ENCODE measurements at regions not wholly inside any gene's neighbourhood (a gene's known extent, or its start where the extent isn't known, plus 50 kb on each side); places are given as distances from the start of the nearest gene placed in this dataset.

- no peaks in the 10 kb centered on the region for H3K9me3 ChIP-seq
- intact Hi-C loops (cut with DNase I, micrococcal nuclease): no loop called here
- H3K36me3 ChIP-seq (ENCODE audit: low read depth): no peaks in the 10 kb centered on the region
- TF ChIP-seq, protein P1, sequence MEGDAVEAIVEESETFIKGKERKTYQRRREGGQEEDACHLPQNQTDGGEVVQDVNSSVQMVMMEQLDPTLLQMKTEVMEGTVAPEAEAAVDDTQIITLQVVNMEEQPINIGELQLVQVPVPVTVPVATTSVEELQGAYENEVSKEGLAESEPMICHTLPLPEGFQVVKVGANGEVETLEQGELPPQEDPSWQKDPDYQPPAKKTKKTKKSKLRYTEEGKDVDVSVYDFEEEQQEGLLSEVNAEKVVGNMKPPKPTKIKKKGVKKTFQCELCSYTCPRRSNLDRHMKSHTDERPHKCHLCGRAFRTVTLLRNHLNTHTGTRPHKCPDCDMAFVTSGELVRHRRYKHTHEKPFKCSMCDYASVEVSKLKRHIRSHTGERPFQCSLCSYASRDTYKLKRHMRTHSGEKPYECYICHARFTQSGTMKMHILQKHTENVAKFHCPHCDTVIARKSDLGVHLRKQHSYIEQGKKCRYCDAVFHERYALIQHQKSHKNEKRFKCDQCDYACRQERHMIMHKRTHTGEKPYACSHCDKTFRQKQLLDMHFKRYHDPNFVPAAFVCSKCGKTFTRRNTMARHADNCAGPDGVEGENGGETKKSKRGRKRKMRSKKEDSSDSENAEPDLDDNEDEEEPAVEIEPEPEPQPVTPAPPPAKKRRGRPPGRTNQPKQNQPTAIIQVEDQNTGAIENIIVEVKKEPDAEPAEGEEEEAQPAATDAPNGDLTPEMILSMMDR (IDR thresholded peaks at IDR 0.05): no peak
- H3K4me3 ChIP-seq: no peak overlapping the region
- no peak for ATAC-seq
- no peaks in the 10 kb centered on the region for H3K4me1 ChIP-seq (ENCODE audit: low read depth)
- no peak for DNase-seq
These were observed 163.3 kb upstream of the HMHB1 start for GRCh38 chr5:143648696-143649095.

DNA sequence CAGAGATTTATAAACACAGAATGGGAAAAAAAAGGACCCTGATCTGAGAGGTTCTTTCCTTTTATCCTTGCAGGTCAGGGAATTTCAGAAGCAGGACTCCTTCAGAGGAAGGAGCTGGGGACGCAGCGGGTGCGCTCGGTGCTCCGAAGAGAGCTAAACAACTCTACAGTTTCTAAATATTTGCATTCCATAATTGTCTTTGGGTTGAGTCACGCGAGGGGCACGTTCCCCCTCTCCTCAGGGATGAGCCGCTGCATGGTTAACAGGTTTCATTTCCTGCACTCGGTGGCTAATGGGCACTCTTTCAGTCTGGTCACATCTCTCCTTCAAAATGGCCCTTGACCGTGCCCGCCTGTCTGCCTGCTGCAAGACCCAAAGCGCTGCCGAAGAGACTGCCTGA, 165.0 kb upstream of the HMHB1 start:
- intact Hi-C loops (cut with DNase I, micrococcal nuclease): no loop called here
- no peaks in the 10 kb centered on the region for H3K36me3 ChIP-seq (ENCODE audit: low read depth)
- H3K4me1 ChIP-seq (ENCODE audit: low read depth): no peaks in the 10 kb centered on the region
- no peak for DNase-seq
- TF ChIP-seq, protein P1 (IDR thresholded peaks at IDR 0.05): no peak
- H3K9me3 ChIP-seq: no peaks in the 10 kb centered on the region
- ATAC-seq: no peak
- H3K4me3 ChIP-seq: no peak overlapping the region

GRCh38 chr5:143645356-143645755, 166.6 kb upstream of the HMHB1 start:
- no peaks in the 10 kb centered on the region for H3K36me3 ChIP-seq (ENCODE audit: low read depth)
- H3K4me3 ChIP-seq: no peak overlapping the region
- H3K4me1 ChIP-seq (ENCODE audit: low read depth): no peaks in the 10 kb centered on the region
- no peaks in the 10 kb centered on the region for H3K9me3 ChIP-seq
- TF ChIP-seq, protein P1 (IDR thresholded peaks at IDR 0.05): no peak
- intact Hi-C loops (cut with DNase I, micrococcal nuclease): no loop called here
- no peak for ATAC-seq
- no peak for DNase-seq

GRCh38 chr5:143644727-143645126, 167.2 kb upstream of the HMHB1 start:
- H3K4me3 ChIP-seq: no peak overlapping the region
- intact Hi-C loops (cut with DNase I, micrococcal nuclease): no loop called here
- TF ChIP-seq, protein P1 (IDR thresholded peaks at IDR 0.05): no peak
- H3K4me1 ChIP-seq (ENCODE audit: low read depth): no peaks in the 10 kb centered on the region
- DNase-seq: no peak
- ATAC-seq: no peak
- H3K9me3 ChIP-seq: no peaks in the 10 kb centered on the region
- H3K36me3 ChIP-seq (ENCODE audit: low read depth): no peaks in the 10 kb centered on the region

GRCh38 chr5:143642791-143643190, 169.2 kb upstream of the HMHB1 start:
- ATAC-seq: no peak
- no peak overlapping the region for H3K4me3 ChIP-seq
- intact Hi-C loops (cut with DNase I, micrococcal nuclease): no loop called here
- H3K9me3 ChIP-seq: no peaks in the 10 kb centered on the region
- H3K36me3 ChIP-seq (ENCODE audit: low read depth): no peaks in the 10 kb centered on the region
- DNase-seq: no peak
- TF ChIP-seq, protein P1 (IDR thresholded peaks at IDR 0.05): no peak
- no peaks in the 10 kb centered on the region for H3K4me1 ChIP-seq (ENCODE audit: low read depth)
